GM12878 (cell line): ENCODE measurements at regions not wholly inside any gene's neighbourhood (a gene's known extent, or its start where the extent isn't known, plus 50 kb on each side); places are given as distances from the start of the nearest gene placed in this dataset.

Experiments used
- ESRRA ChIP-seq: IDR thresholded peaks from 2 replicates; pipeline ENCODE4 v1.6.1; 2012; ENCODE audit warnings: mild to moderate bottlenecking, low read length, improper control_type of control experiment
- JUND ChIP-seq: IDR thresholded peaks from 2 replicates; pipeline ENCODE4 v1.6.1; 2012; ENCODE audit warnings: low read depth, mild to moderate bottlenecking, low read length, improper control_type of control experiment, moderate library complexity
- POLR2A ChIP-seq: IDR thresholded peaks from 2 replicates; pipeline ENCODE4 v1.6.1; 2011; ENCODE audit warnings: low read depth, mild to moderate bottlenecking, low read length
- TF ChIP-seq, protein P1 (sequence below), 3 experiments: IDR thresholded peaks in 2 of 3; conservative IDR thresholded peaks in 1 of 3; 2 replicates each; pipeline ENCODE4 v1.5.1; 2011; ENCODE audit warnings: low read depth in 3 of 3, low read length in 3 of 3, mild to moderate bottlenecking in 3 of 3, control low read depth in 2 of 3, moderate library complexity in 2 of 3, inconsistent platforms in 1 of 3, mixed read lengths in 1 of 3; ENCODE audit not compliant: control insufficient read depth in 2 of 3, insufficient read depth in 1 of 3; ENCODE audit errors: extremely low read depth in 1 of 3
- TF ChIP-seq, protein P2 (sequence below): IDR thresholded peaks from 2 replicates; pipeline ENCODE4 v1.6.1; 2011; ENCODE audit warnings: borderline replicate concordance, low read depth, mild to moderate bottlenecking, moderate library complexity, mixed read lengths, low read length; ENCODE audit not compliant: insufficient read depth; ENCODE audit errors: extremely low read length

DNA sequence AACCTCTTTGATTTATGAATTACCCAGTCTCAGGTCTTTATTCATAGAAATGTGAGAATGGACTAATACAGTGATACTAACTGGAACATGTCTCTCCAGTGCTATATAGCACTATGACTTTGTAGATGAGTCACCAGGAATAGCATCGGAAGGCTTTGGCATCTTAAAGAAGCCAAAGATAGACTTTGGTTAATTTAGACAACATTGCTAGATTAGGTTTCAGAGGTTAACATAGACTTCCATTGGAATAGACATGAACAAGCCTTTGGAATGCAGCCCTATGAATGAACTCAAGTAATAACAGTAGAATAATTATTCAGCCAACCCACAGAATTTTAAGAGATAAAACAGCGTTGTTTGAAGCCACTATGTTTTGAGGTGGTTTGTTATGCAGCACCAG is 169.2 kb downstream of the HGF start:
- no peak for TF ChIP-seq POLR2A
- TF ChIP-seq ESRRA = no peak
- TF ChIP-seq, protein P1, sequence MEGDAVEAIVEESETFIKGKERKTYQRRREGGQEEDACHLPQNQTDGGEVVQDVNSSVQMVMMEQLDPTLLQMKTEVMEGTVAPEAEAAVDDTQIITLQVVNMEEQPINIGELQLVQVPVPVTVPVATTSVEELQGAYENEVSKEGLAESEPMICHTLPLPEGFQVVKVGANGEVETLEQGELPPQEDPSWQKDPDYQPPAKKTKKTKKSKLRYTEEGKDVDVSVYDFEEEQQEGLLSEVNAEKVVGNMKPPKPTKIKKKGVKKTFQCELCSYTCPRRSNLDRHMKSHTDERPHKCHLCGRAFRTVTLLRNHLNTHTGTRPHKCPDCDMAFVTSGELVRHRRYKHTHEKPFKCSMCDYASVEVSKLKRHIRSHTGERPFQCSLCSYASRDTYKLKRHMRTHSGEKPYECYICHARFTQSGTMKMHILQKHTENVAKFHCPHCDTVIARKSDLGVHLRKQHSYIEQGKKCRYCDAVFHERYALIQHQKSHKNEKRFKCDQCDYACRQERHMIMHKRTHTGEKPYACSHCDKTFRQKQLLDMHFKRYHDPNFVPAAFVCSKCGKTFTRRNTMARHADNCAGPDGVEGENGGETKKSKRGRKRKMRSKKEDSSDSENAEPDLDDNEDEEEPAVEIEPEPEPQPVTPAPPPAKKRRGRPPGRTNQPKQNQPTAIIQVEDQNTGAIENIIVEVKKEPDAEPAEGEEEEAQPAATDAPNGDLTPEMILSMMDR (IDR thresholded peaks at IDR 0.05 in 2 of 3, conservative IDR thresholded peaks at IDR 0.05 in 1 of 3; ENCODE audit: control insufficient read depth in 2 of 3, extremely low read depth in 1 of 3, insufficient read depth in 1 of 3, low read depth in 3 of 3, low read length in 3 of 3) = no peak
- no peak for TF ChIP-seq JUND
- TF ChIP-seq, protein P2, sequence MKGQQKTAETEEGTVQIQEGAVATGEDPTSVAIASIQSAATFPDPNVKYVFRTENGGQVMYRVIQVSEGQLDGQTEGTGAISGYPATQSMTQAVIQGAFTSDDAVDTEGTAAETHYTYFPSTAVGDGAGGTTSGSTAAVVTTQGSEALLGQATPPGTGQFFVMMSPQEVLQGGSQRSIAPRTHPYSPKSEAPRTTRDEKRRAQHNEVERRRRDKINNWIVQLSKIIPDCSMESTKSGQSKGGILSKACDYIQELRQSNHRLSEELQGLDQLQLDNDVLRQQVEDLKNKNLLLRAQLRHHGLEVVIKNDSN = no peak
